GM12878 (cell line): ENCODE measurements at regions not wholly inside any gene's neighbourhood (a gene's known extent, or its start where the extent isn't known, plus 50 kb on each side); places are given as distances from the start of the nearest gene placed in this dataset.
"Not testable (repeated sequence)": the region's sequence is repeated elsewhere in the genome, so short reads cannot be mapped to it uniquely, and the experiment has no call there.

Experiments
- ATAC-seq: fragments of 200-7000 bp; cut with Tn5 transposase; 3 replicates; pipeline ENCODE4 v1.9.1; 2020; ENCODE audit warnings: mild to moderate bottlenecking, moderate library complexity
- BruUV-seq: library from RNA; stranded (reverse); fragments of 400-500 nt; replicated peaks from 2 replicates; lab custom pipeline; 2021; lab: Mats Ljungman, UMichigan
- CTCF ChIA-PET: fragments of 300-600 bp; sonication (Branson Sonifier 250); formaldehyde crosslinking; extraction: SDS; loops from one replicate; lab custom pipeline; 2021; ENCODE audit warnings: inconsistent platforms; lab: Yijun Ruan, JAX
- POLR2A ChIA-PET: fragments of 350-600 bp; formaldehyde crosslinking; extraction: SDS; loops from one replicate; lab custom pipeline; 2021; ENCODE audit warnings: inconsistent platforms; lab: Charles Lee
- RAD21 ChIA-PET: fragments of 300-600 bp; sonication (Branson Sonifier 250); formaldehyde crosslinking; loops from one replicate; lab custom pipeline; 2023; ENCODE audit warnings: antibody characterized with exemption; ENCODE audit not compliant: unreplicated experiment; lab: Charles Lee
- SMC1A ChIA-PET: fragments of 300-600 bp; sonication (Branson Sonifier 250); formaldehyde crosslinking; loops from one replicate; lab custom pipeline; 2023; ENCODE audit not compliant: unreplicated experiment, uncharacterized antibody; lab: Charles Lee
- DNase-seq: peaks from one replicate; pipeline ENCODE4 v3.0.0-alpha.2; 2011; ENCODE audit warnings: low read depth, low spot score
- FAIRE-seq: peaks from 3 replicates; lab custom pipeline; 2011; peaks lifted over from hg19 to GRCh38; lab: Jason Lieb, UNC
- H2AFZ ChIP-seq: 2 replicates; pipeline ENCODE4 v1.6.0; 2011; ENCODE audit warnings: low read depth, low read length, control low read depth; ENCODE audit not compliant: control insufficient read depth
- H3K27ac ChIP-seq: 2 replicates; pipeline ENCODE4 v1.5.1; 2011; ENCODE audit warnings: control low read depth; ENCODE audit not compliant: control insufficient read depth, insufficient read depth
- H3K27me3 ChIP-seq, 2 experiments: replicated peaks in 1 of 2; 2 replicates each; pipeline versions ENCODE4 v1.6.0 to v1.6.1; 2011; ENCODE audit warnings: low read length in 1 of 2; ENCODE audit not compliant: control insufficient read depth in 2 of 2, insufficient read depth in 2 of 2
- H3K36me3 ChIP-seq, 2 experiments: 2 replicates each; pipeline ENCODE4 v1.5.1; 2011; ENCODE audit warnings: low read length in 1 of 2; ENCODE audit not compliant: control insufficient read depth in 2 of 2, insufficient read depth in 2 of 2
- H3K4me1 ChIP-seq: 2 replicates; pipeline ENCODE4 v1.6.1; 2011; ENCODE audit warnings: mild to moderate bottlenecking, low read length, moderate library complexity, mixed read lengths; ENCODE audit not compliant: control insufficient read depth, insufficient read depth
- H3K4me2 ChIP-seq: 2 replicates; pipeline ENCODE4 v1.6.0; 2011; ENCODE audit warnings: control low read depth; ENCODE audit not compliant: control insufficient read depth, insufficient read depth
- H3K4me3 ChIP-seq: fragments of 200-600 bp; sonication (generic); 2 replicates; pipeline ENCODE4 v1.5.1; 2016
- H3K79me2 ChIP-seq: 2 replicates; pipeline ENCODE4 v1.6.0; 2011; ENCODE audit warnings: low read length; ENCODE audit not compliant: control insufficient read depth, insufficient read depth
- H3K9ac ChIP-seq: 2 replicates; pipeline ENCODE4 v1.8.0; 2011; ENCODE audit warnings: low read length, control low read depth, mixed read lengths; ENCODE audit not compliant: control insufficient read depth, insufficient read depth
- H3K9me3 ChIP-seq: replicated peaks from 3 replicates; pipeline ENCODE4 v1.5.1; 2011; ENCODE audit warnings: mild to moderate bottlenecking, low read length; ENCODE audit not compliant: control insufficient read depth, insufficient read depth
- H4K20me1 ChIP-seq: 2 replicates; pipeline ENCODE4 v1.6.0; 2011; ENCODE audit not compliant: control insufficient read depth, insufficient read depth
- WGBS: methylation state at CpG from one replicate; pipeline ENCODE4 v1.1.6; 2016; ENCODE audit warnings: low lambda C conversion rate; ENCODE audit not compliant: insufficient replicate concordance, insufficient coverage; ENCODE audit errors: missing lambda C conversion rate; 5-methylcytosine and 5-hydroxymethylcytosine counted together
- in situ Hi-C: fragments of 300-500 bp; cut with MboI; formaldehyde crosslinking; loops from 9 replicates; pipeline ENCODE4 v1.14.3; 2018; ENCODE audit warnings: mixed read lengths
- intact Hi-C: fragments of 100-400 bp; cut with micrococcal nuclease; formaldehyde crosslinking; loops from one replicate; pipeline ENCODE4 v1.14.2; 2022; ENCODE audit not compliant: unreplicated experiment

- H3K79me2 ChIP-seq, H3K4me3 ChIP-seq, H3K9me3 ChIP-seq, H3K27me3 ChIP-seq, H3K9ac ChIP-seq, POLR2A ChIA-PET, H3K4me1 ChIP-seq, H3K27ac ChIP-seq, FAIRE-seq, intact Hi-C loops, RAD21 ChIA-PET, ATAC-seq, H3K36me3 ChIP-seq, BruUV-seq, H2AFZ ChIP-seq, CTCF ChIA-PET, H4K20me1 ChIP-seq, DNase-seq, SMC1A ChIA-PET, H3K4me2 ChIP-seq, in situ Hi-C loops: not testable (repeated sequence)
- 62% methylated on average over 2 of the region's 5 CpGs for WGBS
These were observed 110.3 kb upstream of the SPATA31A3 start for GRCh38 chr9:67102506-67103276.

GRCh38 chr9:67091104-67091503 lies 98.8 kb upstream of the SPATA31A3 start:
- H3K4me3 ChIP-seq, in situ Hi-C loops, H2AFZ ChIP-seq, RAD21 ChIA-PET, H3K4me1 ChIP-seq, H3K27ac ChIP-seq, SMC1A ChIA-PET, DNase-seq, FAIRE-seq, CTCF ChIA-PET, POLR2A ChIA-PET, H3K36me3 ChIP-seq, H3K4me2 ChIP-seq, H3K9me3 ChIP-seq, H3K9ac ChIP-seq, H4K20me1 ChIP-seq, BruUV-seq, intact Hi-C loops, H3K27me3 ChIP-seq, H3K79me2 ChIP-seq, ATAC-seq: not testable (repeated sequence)
- WGBS: 42% methylated on average over 7 of the region's 8 CpGs

- H2AFZ ChIP-seq, intact Hi-C loops, ATAC-seq, H4K20me1 ChIP-seq, in situ Hi-C loops, H3K79me2 ChIP-seq, DNase-seq, H3K9me3 ChIP-seq, H3K4me2 ChIP-seq, BruUV-seq, H3K36me3 ChIP-seq, H3K4me1 ChIP-seq, H3K4me3 ChIP-seq, FAIRE-seq, SMC1A ChIA-PET, H3K9ac ChIP-seq, CTCF ChIA-PET, H3K27ac ChIP-seq, POLR2A ChIA-PET, H3K27me3 ChIP-seq, RAD21 ChIA-PET: not testable (repeated sequence)
- WGBS: 6% methylated on average over 1 of the region's 1 CpG
These were observed 94.5 kb upstream of the SPATA31A3 start for GRCh38 chr9:67086862-67087261.

GRCh38 chr9:67066140-67066539 lies 73.8 kb upstream of the SPATA31A3 start:
- in situ Hi-C loops, POLR2A ChIA-PET, intact Hi-C loops, BruUV-seq, DNase-seq, ATAC-seq, H3K27me3 ChIP-seq, H3K36me3 ChIP-seq, H3K9ac ChIP-seq, H4K20me1 ChIP-seq, H3K4me1 ChIP-seq, CTCF ChIA-PET, SMC1A ChIA-PET, H2AFZ ChIP-seq, H3K4me2 ChIP-seq, RAD21 ChIA-PET, H3K4me3 ChIP-seq, H3K9me3 ChIP-seq, FAIRE-seq, H3K79me2 ChIP-seq, H3K27ac ChIP-seq: not testable (repeated sequence)
- WGBS: 11% methylated on average over 5 of the region's 5 CpGs
